Stomach (tissue), 4 donors: ENCODE measurements at regions not wholly inside any gene's neighbourhood (a gene's known extent, or its start where the extent isn't known, plus 50 kb on each side); places are given as distances from the start of the nearest gene placed in this dataset.

Source experiments
- POLR2A ChIP-seq, 4 donors: fragments of 450-650 bp; IDR thresholded peaks; one replicate each; pipeline ENCODE4 v1.6.1; 2016; ENCODE audit warnings: antibody characterized with exemption in 4 of 4, control low read depth in 2 of 4, mild to moderate bottlenecking in 1 of 4, moderate library complexity in 1 of 4
- TF ChIP-seq, protein P1 (sequence below), 7 experiments: fragments of 450-650 bp in 4 of 7; fragments of 200-600 bp in 3 of 7; sonication (generic) in 3 of 7; IDR thresholded peaks; one replicate each; pipeline ENCODE4 v1.5.1; 2016 to 2019; ENCODE audit warnings: antibody characterized with exemption in 7 of 7, control low read depth in 2 of 7, mild to moderate bottlenecking in 1 of 7

DNA sequence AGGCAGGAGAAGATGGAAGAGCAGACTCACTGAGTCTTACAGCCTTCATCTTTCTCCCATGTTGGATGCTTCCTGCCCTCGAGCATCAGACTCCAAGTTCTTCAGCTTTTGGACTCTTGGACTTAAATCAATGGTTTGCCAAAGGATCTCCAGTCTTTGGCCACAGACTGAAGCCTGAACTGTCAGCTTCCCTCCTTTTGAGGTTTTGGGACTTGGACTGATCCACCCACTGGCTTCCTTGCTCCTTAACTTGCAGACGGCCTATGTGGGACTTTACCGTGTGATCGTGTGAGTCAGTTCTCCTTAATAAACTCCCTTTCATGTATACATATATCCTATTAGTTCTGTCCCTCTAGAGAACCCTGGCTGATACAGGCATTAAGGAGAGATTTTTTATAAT is 62.4 kb upstream of the TNIK start:
- TF ChIP-seq, protein P1, sequence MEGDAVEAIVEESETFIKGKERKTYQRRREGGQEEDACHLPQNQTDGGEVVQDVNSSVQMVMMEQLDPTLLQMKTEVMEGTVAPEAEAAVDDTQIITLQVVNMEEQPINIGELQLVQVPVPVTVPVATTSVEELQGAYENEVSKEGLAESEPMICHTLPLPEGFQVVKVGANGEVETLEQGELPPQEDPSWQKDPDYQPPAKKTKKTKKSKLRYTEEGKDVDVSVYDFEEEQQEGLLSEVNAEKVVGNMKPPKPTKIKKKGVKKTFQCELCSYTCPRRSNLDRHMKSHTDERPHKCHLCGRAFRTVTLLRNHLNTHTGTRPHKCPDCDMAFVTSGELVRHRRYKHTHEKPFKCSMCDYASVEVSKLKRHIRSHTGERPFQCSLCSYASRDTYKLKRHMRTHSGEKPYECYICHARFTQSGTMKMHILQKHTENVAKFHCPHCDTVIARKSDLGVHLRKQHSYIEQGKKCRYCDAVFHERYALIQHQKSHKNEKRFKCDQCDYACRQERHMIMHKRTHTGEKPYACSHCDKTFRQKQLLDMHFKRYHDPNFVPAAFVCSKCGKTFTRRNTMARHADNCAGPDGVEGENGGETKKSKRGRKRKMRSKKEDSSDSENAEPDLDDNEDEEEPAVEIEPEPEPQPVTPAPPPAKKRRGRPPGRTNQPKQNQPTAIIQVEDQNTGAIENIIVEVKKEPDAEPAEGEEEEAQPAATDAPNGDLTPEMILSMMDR (IDR thresholded peaks at IDR 0.05): no peak
- TF ChIP-seq POLR2A (IDR thresholded peaks at IDR 0.05): no peak
